GM12878 (cell line): ENCODE measurements at regions not wholly inside any gene's neighbourhood (a gene's known extent, or its start where the extent isn't known, plus 50 kb on each side); places are given as distances from the start of the nearest gene placed in this dataset.

Experiments used
- BRCA1 ChIP-seq: IDR thresholded peaks from 2 replicates; pipeline ENCODE4 v1.6.1; 2011; ENCODE audit warnings: low read depth, low read length, improper control_type of control experiment
- EP300 ChIP-seq, 2 experiments: fragments of 150-350 bp in 1 of 2; IDR thresholded peaks; 2 replicates each; pipeline ENCODE4 v1.6.1; 2011 to 2012; ENCODE audit warnings: low read depth in 2 of 2, low read length in 2 of 2, borderline replicate concordance in 1 of 2, improper control_type of control experiment in 1 of 2, inconsistent platforms in 1 of 2; ENCODE audit not compliant: control insufficient read depth in 1 of 2
- HDAC2 ChIP-seq: fragments of 200-600 bp; sonication (generic); IDR thresholded peaks from 2 replicates; pipeline ENCODE4 v1.6.1; 2017
- POLR2A ChIP-seq: IDR thresholded peaks from 2 replicates; pipeline ENCODE4 v1.6.1; 2011; ENCODE audit warnings: low read depth, mild to moderate bottlenecking, low read length
- POLR2AphosphoS2 ChIP-seq: IDR thresholded peaks from 2 replicates; pipeline ENCODE4 v1.6.1; 2011; ENCODE audit warnings: low read depth, mild to moderate bottlenecking, low read length, improper control_type of control experiment, moderate library complexity
- RAD21 ChIP-seq: IDR thresholded peaks from 2 replicates; pipeline ENCODE4 v1.6.1; 2011; ENCODE audit warnings: mild to moderate bottlenecking, low read depth, low read length, moderate library complexity; ENCODE audit not compliant: insufficient read depth
- RCOR1 ChIP-seq: conservative IDR thresholded peaks from 2 replicates; pipeline ENCODE4 v1.6.1; 2012; ENCODE audit warnings: low read depth, low read length, improper control_type of control experiment
- TCF7 ChIP-seq: IDR thresholded peaks from 2 replicates; pipeline ENCODE4 v1.6.1; 2014; ENCODE audit warnings: antibody characterized with exemption, borderline replicate concordance
- TF ChIP-seq, protein P1 (sequence below), 3 experiments: IDR thresholded peaks in 2 of 3; conservative IDR thresholded peaks in 1 of 3; 2 replicates each; pipeline ENCODE4 v1.5.1; 2011; ENCODE audit warnings: low read depth in 3 of 3, low read length in 3 of 3, mild to moderate bottlenecking in 3 of 3, control low read depth in 2 of 3, moderate library complexity in 2 of 3, inconsistent platforms in 1 of 3, mixed read lengths in 1 of 3; ENCODE audit not compliant: control insufficient read depth in 2 of 3, insufficient read depth in 1 of 3; ENCODE audit errors: extremely low read depth in 1 of 3

DNA sequence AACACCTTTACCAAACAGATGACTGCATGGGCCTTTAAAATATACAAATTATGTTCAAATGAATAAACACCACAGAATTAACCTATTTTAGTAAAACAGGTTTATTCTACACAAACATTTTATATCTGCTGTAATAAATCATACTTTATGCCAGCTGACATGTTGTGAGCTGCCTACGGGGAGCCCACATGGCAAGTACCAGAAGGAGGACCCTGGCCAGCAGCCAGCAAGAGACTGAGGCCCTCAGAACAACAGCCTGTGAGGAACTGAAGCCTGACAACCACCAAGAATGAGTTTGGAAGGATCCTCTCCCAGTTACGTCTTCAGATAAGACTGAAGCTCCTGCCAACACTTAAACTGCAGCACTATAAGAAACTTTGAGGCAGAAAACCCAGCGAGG lies 377.0 kb downstream of the PDGFC start:
- no peak for TF ChIP-seq EP300 (IDR thresholded peaks at IDR 0.05; ENCODE audit: borderline replicate concordance in 1 of 2, control insufficient read depth in 1 of 2, low read depth in 2 of 2, low read length in 2 of 2)
- TF ChIP-seq POLR2AphosphoS2, result no peak
- TF ChIP-seq, protein P1, sequence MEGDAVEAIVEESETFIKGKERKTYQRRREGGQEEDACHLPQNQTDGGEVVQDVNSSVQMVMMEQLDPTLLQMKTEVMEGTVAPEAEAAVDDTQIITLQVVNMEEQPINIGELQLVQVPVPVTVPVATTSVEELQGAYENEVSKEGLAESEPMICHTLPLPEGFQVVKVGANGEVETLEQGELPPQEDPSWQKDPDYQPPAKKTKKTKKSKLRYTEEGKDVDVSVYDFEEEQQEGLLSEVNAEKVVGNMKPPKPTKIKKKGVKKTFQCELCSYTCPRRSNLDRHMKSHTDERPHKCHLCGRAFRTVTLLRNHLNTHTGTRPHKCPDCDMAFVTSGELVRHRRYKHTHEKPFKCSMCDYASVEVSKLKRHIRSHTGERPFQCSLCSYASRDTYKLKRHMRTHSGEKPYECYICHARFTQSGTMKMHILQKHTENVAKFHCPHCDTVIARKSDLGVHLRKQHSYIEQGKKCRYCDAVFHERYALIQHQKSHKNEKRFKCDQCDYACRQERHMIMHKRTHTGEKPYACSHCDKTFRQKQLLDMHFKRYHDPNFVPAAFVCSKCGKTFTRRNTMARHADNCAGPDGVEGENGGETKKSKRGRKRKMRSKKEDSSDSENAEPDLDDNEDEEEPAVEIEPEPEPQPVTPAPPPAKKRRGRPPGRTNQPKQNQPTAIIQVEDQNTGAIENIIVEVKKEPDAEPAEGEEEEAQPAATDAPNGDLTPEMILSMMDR (IDR thresholded peaks at IDR 0.05 in 2 of 3, conservative IDR thresholded peaks at IDR 0.05 in 1 of 3; ENCODE audit: control insufficient read depth in 2 of 3, extremely low read depth in 1 of 3, insufficient read depth in 1 of 3, low read depth in 3 of 3, low read length in 3 of 3), result no peak
- no peak for TF ChIP-seq RAD21
- no peak for TF ChIP-seq POLR2A
- no peak for TF ChIP-seq RCOR1
- no peak for TF ChIP-seq HDAC2
- no peak for TF ChIP-seq TCF7
- TF ChIP-seq BRCA1, result no peak
